TTC549 (cell line): ENCODE measurements at regions not wholly inside any gene's neighbourhood (a gene's known extent, or its start where the extent isn't known, plus 50 kb on each side); places are given as distances from the start of the nearest gene placed in this dataset.
"Not testable (repeated sequence)": the region's sequence is repeated elsewhere in the genome, so short reads cannot be mapped to it uniquely, and the experiment has no call there.

ENCODE experiments used
- FAIRE-seq: peaks from 2 replicates; lab custom pipeline; 2012; peaks lifted over from hg19 to GRCh38; lab: Jason Lieb, UNC

GRCh38 chr2:49306925-49307324 is 152.6 kb upstream of the FSHR start:
- no peak for FAIRE-seq

GRCh38 chr2:49298693-49299092 is 144.4 kb upstream of the FSHR start:
- FAIRE-seq = not testable (repeated sequence)

GRCh38 chr2:49298230-49298629 is 143.9 kb upstream of the FSHR start:
- no peak for FAIRE-seq

- FAIRE-seq = no peak
These were observed 142.0 kb upstream of the FSHR start for GRCh38 chr2:49296107-49296867.

- FAIRE-seq = no peak
These were observed 139.9 kb upstream of the FSHR start for GRCh38 chr2:49294225-49294624.

DNA sequence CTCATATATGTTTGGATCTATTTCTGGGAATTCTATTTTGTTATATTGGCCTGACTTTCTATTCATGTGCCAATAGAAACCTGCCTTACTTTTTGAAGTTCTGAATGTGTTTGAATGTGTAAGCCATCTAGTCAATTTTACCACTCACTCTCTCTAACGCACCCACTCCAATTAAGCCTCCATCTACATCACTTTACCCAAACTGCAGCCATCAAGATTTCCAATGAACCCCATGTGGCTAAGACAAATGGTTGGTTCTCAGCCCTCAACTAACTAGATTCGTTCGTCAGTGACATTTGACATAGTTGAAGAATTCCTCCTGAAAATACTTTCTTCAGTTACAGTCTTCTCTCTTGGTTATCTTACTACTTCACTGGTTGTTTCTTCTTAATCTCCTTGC is 137.3 kb upstream of the FSHR start:
- FAIRE-seq = no peak

DNA sequence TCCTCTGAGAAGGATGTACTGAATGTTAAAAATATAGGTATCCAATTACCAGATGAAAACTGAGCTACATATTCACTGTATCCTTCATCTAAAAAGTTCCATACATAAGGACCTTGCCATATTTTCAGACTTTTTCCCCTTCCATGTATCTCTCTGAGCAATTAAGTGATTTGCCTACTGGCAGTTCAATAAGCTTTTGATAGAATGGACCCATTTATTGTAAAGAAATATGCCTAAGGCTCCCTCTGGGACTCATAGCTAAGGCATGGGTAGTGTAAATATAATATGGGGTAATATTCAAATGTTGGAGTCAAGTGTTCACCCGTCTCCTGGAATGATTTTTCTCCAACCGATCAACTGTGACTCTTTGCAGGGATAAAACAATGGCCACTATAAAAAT is 135.4 kb upstream of the FSHR start:
- FAIRE-seq = no peak

DNA sequence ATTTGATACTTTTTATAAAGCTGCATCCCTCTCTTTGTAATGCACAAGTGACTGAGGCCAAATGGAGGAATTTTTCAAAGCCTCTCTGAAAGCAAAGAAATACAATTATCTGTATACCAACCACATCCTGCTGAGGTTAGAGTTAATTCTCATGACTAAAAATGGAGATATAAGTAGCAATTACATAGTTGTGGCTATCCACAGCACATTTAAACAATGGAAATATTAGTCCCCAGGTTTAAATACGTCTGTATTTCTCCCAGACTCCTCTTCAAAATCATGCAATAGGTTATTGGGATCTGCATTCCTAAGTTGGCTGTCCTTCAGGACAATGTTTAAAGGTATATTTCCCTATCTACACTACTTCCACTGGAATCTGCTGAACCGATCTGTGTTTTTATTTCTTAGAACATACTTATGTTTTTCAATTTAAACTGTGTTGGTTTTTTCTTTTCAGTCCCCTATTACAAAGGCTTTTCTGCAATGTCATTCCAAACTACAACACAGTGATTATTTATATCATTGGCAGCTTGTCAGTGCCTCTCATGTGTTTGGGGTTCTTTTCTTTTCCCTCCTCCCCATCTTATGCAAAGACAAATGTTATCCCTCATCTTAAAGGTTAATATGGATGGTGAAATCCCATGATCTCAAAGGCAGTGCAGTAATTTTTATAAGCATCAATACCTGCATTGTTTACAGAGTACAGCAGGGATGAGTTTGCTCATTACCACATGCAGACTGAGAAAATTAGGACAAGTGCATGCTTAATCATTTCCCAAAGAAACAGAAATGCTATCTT is 134.8 kb upstream of the FSHR start:
- no peak for FAIRE-seq

DNA sequence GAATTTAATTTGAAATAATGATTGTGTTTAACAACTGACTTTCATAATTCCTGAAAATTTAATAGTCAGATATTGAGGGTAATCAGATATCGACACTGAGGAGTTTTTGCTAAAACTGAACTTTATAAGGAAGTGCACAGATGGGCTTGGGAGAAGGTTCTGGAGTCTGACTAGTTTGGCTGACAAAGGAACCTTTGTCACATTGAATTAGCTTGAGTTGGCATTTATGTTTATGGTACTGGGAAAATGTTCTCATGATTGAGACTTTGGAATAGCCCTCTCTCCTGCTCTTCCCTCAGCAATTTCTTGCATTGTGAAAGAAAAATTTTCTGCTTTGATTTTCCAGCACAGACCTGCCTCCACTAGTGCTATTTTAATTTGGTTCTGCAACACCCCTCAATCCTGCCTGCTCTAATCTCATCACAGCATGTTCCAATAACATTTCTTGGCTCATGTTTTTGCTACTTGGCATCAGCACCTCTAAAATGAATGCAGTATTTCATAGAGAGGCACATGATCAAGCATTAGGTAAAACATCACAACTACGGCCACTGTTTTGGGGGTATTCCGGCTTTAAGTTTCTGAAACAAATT is 133.9 kb upstream of the FSHR start:
- FAIRE-seq = no peak

DNA sequence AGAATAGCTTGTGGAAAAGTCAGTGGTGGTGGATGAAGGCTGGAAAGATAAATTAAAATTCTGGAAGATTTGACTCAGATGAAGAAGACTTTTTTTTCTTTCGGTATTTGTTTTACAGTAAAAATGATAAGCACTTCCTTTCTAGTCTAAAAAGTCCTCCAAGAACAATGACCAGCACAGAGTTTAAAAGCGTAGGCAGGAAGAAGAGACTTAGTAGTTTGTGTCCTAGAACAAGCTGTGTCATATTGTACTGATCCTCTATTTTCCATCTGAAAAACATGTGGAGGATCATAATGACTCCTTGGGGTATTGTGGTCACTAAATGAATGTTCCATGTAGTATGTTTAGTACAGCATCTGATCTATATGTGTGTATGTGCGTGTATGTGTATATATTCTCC is 132.4 kb upstream of the FSHR start:
- FAIRE-seq = no peak

GRCh38 chr2:49286045-49286444 is 131.7 kb upstream of the FSHR start:
- no peak for FAIRE-seq

DNA sequence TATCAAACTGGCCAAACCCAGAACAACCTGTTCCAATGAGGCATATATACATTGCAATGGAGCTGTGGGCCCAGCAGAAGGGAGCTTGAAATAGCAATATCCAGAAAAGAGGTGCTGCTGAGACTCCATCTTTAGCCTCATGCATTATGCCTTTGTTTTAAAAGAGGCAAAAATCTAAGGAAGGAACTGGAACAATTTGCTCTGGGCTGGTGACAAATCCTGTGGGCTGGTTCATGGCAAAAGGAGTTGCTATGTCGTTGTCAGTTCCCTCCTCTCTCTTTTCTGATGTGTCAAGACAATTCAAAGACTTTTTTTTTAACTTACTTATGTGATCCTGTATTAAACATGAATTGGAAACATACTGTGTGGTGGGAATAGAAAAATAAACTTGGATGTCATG is 124.2 kb upstream of the FSHR start:
- FAIRE-seq = no peak

DNA sequence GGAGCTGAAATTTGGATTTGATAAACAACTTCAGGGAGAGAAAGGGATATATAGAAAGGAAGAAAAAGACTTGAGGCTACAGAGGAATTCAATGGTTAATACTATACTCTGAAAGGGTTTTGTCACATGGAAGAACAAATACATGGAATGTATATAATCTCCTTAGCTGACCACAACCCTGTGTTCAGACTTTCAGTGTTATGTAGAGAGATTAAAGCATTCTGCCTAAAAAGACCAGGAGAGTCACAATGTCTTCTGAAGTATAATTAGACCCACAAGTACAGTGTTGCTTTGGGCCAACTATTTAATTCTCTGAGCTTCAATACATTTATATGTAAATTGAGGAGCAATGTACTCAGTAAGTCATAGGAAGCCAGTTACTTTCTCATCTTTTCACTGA is 123.8 kb upstream of the FSHR start:
- FAIRE-seq = no peak

DNA sequence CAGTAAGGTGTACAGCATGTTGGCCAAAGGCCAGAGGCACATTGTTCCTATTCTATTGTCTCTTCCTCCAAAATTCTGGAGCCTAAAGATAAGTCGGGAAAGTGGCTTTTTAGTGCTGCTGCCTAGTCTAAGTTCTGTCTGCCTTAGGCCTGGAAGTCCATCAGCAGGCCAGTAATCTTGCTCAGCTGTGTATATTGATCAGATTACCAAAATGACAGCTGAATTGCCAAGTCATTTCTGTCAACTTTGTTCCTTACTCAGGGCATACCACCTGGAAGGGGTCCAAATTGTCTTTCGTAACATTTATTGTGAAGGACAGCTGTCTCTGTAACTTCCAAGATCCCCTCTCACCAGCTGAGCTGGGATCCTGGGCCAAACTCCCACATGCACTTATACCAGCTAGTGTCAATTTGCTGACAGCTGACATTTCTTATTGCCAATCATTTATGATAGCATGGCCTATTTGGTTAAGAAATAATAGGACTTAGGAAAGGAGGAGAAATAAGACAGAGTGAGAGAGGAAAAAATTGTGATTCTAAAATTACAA is 116.8 kb upstream of the FSHR start:
- FAIRE-seq = no peak

GRCh38 chr2:49270091-49270490 is 115.8 kb upstream of the FSHR start:
- FAIRE-seq = no peak

- no peak for FAIRE-seq
These were observed 111.2 kb upstream of the FSHR start for GRCh38 chr2:49265471-49265870.

- FAIRE-seq = no peak
These were observed 108.7 kb upstream of the FSHR start for GRCh38 chr2:49262801-49263560.

GRCh38 chr2:49261781-49262180 is 107.5 kb upstream of the FSHR start:
- no peak for FAIRE-seq

- no peak for FAIRE-seq
These were observed 106.7 kb upstream of the FSHR start for GRCh38 chr2:49260979-49261538.

- FAIRE-seq = no peak
These were observed 105.6 kb upstream of the FSHR start for GRCh38 chr2:49259926-49260325.

DNA sequence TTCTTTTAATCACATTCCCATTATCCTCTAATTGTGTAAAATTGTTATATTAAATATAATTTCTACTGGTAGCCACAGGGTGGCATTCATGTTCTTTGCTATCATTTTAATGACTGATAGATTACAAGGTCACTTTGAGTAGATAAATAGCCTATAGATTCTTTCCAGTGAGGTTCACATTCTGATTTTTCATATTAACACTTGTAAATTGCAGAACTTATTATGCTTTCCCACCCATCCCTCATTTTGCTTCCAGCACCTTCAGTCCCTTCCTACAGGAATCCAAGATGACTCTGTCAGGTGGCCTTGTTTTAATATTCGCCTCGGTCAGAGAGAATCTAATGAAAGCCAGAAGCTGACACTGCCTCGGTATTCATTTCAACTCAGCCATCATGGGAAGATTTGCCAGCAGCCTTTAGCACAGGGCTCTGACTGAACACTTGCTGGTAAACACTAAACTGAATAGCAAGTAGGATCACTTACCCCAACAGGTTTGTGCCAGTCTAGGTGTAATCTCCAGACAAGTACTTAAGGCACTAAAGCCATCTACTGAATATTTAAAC is 101.2 kb upstream of the FSHR start:
- no peak for FAIRE-seq

DNA sequence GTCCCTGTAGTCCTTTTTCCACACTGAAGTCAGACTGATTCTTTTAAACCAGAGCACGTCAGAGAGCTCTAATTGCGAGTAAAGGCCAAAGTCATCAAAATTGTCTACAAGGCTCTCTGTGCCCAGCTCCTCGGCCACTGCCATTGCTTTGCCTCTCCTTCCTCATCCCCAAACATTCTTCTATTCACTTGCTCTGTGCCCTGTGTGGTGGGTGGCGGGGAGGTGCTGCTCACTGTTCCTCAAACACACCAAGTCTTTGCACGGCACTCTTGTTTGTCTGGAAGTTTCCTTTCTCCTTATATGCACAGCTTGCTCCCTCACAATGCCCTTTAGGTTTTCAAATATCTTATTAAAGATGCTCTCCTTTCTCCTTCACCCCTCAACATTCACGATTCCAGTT is 100.1 kb upstream of the FSHR start:
- FAIRE-seq = no peak
